SHP77 (cell line): ENCODE measurements at regions not wholly inside any gene's neighbourhood (a gene's known extent, or its start where the extent isn't known, plus 50 kb on each side); places are given as distances from the start of the nearest gene placed in this dataset.

Experiments
- DNase-seq, 2 experiments: peaks; one replicate each; lab custom pipeline; 2025; lab: John Stamatoyannopoulos, UW

GRCh38 chr10:56605051-56605450 is 244.0 kb upstream of the ZWINT start:
- peak in 1 of 2 experiments; percentile 15 for DNase-seq

DNA sequence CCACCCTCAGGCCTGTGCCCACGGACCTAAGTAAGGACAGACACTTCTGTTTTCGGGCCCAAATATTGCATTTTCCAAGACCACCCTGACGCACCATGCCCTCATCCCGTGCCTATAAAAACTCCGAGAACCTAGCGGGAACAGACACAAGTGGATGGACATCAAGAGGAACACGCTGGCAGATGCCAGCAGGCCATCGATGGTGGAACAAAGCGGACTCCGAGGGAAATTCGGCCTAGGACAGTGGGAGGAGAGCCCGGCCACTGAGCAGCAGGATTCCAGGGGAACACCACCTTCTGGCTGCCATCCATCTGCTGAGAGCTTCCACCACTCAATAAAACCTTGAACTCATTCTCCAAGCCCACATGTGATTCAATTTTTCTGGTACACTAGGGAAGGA is 243.6 kb upstream of the ZWINT start:
- no peak for DNase-seq

DNA sequence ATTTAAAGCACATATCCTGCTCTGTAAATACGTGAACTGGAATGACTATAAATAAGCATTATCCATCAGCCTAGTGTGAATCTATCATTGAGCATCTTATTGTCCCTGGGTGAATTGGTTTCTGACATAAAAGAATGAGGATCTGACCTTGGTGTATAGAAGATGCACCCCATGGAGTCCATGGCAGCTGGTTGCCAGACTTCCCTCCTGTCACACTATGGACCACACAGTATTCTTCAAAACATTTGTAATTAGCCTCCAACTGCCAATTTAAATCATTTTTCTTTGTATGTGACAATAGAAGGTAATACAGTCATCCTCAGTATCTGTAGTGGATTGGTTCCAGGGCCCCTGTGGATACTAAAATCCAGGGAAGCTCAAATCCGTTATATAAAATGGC is 238.1 kb upstream of the ZWINT start:
- DNase-seq, result no peak

DNA sequence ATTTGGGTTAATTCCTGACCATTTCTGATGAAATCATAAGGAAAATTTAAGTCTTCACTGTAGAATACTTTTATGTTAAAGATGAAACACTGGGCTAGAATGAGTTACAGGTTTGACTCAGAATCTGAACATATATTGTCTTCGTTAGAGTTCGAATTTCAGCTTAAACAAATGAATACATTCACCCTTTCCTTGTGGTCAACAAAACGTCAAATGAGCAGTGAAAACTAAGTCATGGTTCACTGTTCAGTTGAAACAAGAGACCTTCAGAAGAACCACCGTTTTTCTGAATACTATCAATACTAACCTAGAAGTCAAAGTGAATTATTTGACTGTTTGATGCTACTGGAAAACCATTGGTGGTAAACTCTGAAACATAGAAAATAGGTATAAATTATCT is 235.2 kb upstream of the ZWINT start:
- no peak for DNase-seq

GRCh38 chr10:56593120-56593519 is 232.1 kb upstream of the ZWINT start:
- no peak for DNase-seq

GRCh38 chr10:56586461-56586891 is 225.4 kb upstream of the ZWINT start:
- DNase-seq, result no peak

GRCh38 chr10:56585447-56586171 is 224.6 kb upstream of the ZWINT start:
- DNase-seq, result no peak

DNA sequence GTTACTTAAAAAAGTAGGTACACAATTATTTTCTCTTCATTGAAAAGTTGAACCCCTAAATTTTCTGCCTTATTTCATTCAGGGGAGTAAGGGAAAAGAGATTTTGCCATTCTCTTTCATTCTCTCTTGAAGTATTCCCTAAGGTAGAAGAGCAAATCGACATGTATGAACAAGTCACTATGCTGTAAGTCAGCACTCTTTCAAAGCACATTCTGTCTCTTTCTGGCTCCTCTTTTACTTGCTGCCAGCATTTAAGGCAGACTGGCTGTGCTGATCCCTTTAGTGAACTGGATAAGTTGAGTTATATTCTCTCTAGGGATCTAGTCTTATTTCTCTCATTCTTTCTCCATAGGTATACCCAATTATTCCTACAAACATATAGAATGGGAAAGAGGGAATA is 222.3 kb upstream of the ZWINT start:
- DNase-seq, result no peak

DNA sequence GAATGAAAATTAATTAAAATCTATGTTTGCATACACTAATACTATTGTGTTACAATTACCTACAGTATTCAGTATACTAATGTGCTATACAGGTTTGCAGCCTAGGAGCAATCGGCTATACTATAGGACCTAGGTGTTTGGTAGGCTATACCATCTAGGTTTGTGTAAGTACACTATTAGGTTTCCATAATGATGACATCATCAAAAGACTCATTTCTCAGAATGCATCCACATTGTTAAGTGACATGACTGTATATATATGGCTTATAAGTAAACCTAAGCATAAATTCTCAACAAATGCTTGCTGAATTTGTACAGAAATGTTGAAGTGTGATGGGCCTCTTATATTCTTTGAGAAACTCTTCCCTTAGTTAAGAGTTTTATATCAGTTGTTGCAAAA is 206.5 kb upstream of the ZWINT start:
- DNase-seq, result no peak

GRCh38 chr10:56561336-56561735 is 200.3 kb upstream of the ZWINT start:
- no peak for DNase-seq

DNA sequence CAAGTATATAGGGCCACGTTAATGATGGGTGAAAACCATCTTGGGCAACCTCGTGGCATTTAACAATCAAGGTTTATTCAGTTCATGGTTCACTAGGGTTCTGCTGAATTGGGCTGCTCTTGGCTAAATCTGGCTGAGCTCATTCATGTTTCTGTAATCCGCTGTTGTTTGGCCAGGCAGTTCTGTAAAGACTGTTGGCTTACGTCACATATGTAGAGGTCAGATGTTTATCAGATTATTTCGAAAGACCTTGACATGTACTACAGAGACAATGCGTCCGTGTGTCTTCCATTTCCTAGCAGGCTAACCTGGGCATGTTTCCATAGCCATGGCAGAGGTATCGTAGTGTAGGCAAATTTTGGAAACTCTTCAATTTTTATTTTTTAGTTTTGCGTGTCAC is 190.0 kb upstream of the ZWINT start:
- no peak for DNase-seq

DNA sequence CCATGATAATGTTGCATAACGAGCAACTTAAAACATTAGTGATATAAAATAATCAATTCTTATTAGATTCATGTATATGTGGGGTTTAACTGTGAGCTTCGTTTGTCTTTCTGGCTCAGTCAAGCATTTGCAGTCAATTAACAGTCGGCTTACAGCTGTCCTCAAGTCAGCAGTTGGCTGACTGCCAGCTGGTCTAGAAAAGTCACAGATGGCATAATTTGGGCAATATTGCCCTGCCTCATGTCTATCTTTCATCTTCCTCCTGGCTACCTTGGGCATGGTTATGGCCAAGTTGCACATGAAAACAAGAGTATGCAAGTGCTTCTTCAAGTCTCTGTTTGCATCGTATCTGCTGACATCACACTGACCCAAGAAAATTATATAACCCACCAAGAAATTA is 186.1 kb upstream of the ZWINT start:
- peak in 1 of 2 experiments; percentile 15 for DNase-seq

DNA sequence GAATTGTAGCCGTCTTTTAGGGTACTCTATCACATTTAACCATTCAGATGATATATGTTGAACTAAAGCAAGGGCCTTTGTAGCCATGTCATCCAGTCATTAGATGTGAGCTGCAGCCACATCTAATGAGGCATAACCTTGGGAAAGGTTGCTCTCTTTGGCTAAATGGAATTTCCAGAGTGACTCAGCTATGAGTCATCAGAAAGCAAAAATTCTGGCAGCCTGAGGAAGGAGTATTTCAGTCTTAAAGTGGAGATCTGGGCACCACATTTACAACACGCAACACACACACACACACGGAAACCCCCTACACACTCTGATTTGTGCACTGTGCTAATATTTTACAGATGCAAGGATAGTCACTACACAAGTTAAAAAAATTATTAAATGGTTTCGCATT is 176.9 kb upstream of the ZWINT start:
- no peak for DNase-seq

- DNase-seq, result no peak
Observed at GRCh38 chr10:56522166-56522565, 161.1 kb upstream of the ZWINT start.

GRCh38 chr10:56508562-56508961 is 147.5 kb upstream of the ZWINT start:
- DNase-seq, result no peak

- DNase-seq, result no peak
Observed at GRCh38 chr10:56507033-56507432, 146.0 kb upstream of the ZWINT start.

DNA sequence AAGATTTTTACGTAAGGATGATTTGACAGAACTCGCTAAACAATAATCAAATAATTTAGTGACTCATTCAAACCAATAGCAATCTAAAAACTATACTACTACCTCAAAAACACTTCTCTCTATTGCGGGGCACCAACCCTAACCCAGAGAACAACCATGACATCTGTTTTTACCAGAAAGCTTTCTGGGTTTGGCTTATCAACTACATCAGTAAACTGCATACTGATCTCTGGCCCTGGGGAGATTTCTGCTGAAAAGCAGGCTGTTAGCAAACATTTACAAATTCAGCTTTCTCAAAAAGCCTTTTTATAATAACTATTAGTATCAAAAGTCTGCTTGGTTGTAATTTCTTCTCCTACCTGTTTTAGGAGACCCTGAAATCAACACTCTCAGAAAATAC is 144.5 kb upstream of the ZWINT start:
- no peak for DNase-seq

GRCh38 chr10:56496186-56496486 is 135.1 kb upstream of the ZWINT start:
- no peak for DNase-seq

DNA sequence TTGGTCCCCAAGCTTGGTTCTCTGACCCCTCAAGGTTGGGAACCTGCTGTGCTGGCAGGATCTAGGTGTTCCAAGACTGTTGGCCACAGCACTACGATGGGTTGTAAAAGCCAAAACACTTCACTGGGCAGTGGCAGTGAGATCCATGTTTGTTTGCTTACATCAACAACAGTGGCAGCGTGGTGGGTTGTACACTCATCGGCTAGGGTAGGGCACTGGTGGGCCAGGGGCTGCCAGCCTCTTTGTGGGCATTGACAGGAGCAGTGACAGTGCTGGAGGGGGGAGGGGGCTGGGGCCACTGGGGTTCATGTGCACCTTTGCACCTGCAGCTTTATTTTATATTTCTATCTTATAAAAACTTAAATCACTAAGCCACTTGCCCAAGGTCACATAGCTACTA is 126.7 kb upstream of the ZWINT start:
- DNase-seq, result no peak

GRCh38 chr10:56481521-56482091 is 120.5 kb upstream of the ZWINT start:
- no peak for DNase-seq

GRCh38 chr10:56472978-56473377 is 111.9 kb upstream of the ZWINT start:
- DNase-seq, result no peak

DNA sequence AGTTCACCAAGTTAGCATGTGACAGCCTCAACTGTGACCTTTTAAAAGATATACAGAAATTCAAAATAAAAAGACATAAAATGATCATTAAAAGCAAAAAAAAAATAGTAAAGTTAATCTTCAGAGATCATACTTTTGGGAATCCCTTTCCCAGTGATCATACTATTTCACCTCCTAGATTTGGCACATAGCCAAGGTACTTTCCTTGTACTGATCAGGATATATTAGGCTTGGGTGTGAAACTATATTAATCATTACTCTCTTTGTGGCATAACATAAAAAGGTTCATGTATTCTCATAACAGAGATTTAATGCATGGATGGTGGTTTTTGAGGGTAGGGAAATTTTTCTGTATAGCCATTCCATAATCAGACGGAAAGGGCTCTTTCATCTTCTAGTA is 109.6 kb upstream of the ZWINT start:
- DNase-seq, result no peak

DNA sequence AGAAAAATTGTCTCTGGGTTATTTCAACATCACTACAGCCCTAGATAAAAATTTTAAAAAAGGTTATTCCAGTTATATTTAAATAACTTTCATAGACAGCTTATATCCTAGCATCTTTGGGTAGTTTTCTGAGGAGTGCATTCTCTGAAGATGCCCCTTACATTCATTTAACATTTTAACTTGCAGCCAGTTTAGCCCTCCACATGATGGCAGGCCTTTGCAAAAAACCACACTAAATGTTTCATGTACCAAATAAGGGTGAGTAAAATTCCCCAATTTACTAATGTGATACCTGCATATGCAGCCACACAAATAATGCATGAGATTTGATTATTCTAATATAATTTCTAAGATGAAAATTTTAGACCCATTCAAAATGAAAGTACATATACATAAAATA is 108.4 kb upstream of the ZWINT start:
- DNase-seq, result no peak

- DNase-seq, result no peak
Observed at GRCh38 chr10:56466005-56466404, 104.9 kb upstream of the ZWINT start.
